IMR-90 (cell line): ENCODE measurements at regions not wholly inside any gene's neighbourhood (a gene's known extent, or its start where the extent isn't known, plus 50 kb on each side); places are given as distances from the start of the nearest gene placed in this dataset.

Source experiments
- BHLHE40 ChIP-seq: fragments of 150-350 bp; IDR thresholded peaks from 2 replicates; pipeline ENCODE4 v1.6.1; 2016; ENCODE audit warnings: mild to moderate bottlenecking, low read depth, low read length
- CEBPB ChIP-seq: IDR thresholded peaks from 2 replicates; pipeline ENCODE4 v1.6.1; 2012; ENCODE audit warnings: low read depth, low read length, improper control_type of control experiment
- CTCF ChIP-seq: conservative IDR thresholded peaks from 2 replicates; pipeline ENCODE4 v1.5.1; 2012; ENCODE audit warnings: mild to moderate bottlenecking, low read depth, low read length, improper control_type of control experiment

DNA sequence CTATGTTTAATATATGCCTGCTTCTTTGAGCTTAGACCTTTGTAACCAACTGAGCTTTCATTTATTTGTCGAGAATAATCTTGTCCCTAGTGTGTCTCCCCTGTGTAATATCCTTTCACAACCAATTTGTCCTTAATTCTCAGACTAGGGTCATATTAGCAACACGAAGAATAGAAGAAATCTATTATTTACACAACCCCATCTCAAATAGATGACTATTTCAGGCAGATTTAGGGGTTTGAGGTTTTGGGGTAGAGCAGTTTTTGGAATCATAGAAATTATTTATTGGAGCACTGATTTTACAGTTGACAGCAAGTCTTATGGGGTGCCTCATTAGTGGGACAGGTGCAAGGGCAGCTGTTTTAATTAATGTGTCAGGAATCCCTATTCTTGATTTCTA, 91.2 kb upstream of the ANO4 start:
- TF ChIP-seq CEBPB (no peak), CTCF (no peak), BHLHE40 (no peak)
